Liver (tissue), 7 donors: ENCODE measurements at regions not wholly inside any gene's neighbourhood (a gene's known extent, or its start where the extent isn't known, plus 50 kb on each side); places are given as distances from the start of the nearest gene placed in this dataset.

Source experiments
- DNase-seq: peaks from one replicate; pipeline ENCODE4 v3.0.0-alpha.2; 2017; ENCODE audit warnings: low spot score
- H3K27ac ChIP-seq, 2 donors: one replicate each; pipeline ENCODE4 v1.7.0; 2013; ENCODE audit warnings: inconsistent platforms in 2 of 2, low read length in 2 of 2, control low read depth in 1 of 2, low read depth in 1 of 2, mild to moderate bottlenecking in 1 of 2
- H3K27me3 ChIP-seq, 4 donors: one replicate each; pipeline versions ENCODE4 v1.6.1 to v1.7.0; 2013; ENCODE audit warnings: low read length in 3 of 4, inconsistent platforms in 1 of 4, mild to moderate bottlenecking in 1 of 4, moderate library complexity in 1 of 4; ENCODE audit not compliant: control insufficient read depth in 4 of 4, insufficient read depth in 4 of 4
- H3K36me3 ChIP-seq, 4 donors: one replicate each; pipeline versions ENCODE4 v1.6.1 to v1.7.0; 2013; ENCODE audit warnings: low read length in 3 of 4, mild to moderate bottlenecking in 3 of 4, low read depth in 1 of 4, moderate library complexity in 1 of 4; ENCODE audit not compliant: control insufficient read depth in 4 of 4, insufficient read depth in 3 of 4
- H3K4me1 ChIP-seq, 4 donors: one replicate each; pipeline versions ENCODE4 v1.6.1 to v1.7.0; 2013; ENCODE audit warnings: low read length in 3 of 4, mild to moderate bottlenecking in 3 of 4, moderate library complexity in 1 of 4; ENCODE audit not compliant: control insufficient read depth in 4 of 4, insufficient read depth in 4 of 4
- H3K4me3 ChIP-seq, 3 donors: one replicate each; pipeline versions ENCODE4 v1.6.1 to v1.7.0; 2013; ENCODE audit warnings: low read length in 3 of 3, control low read depth in 1 of 3, low read depth in 1 of 3, mild to moderate bottlenecking in 1 of 3
- H3K9ac ChIP-seq, 2 donors: one replicate each; pipeline ENCODE4 v1.7.0; 2013; ENCODE audit warnings: low read length in 2 of 2, mild to moderate bottlenecking in 2 of 2, moderate library complexity in 2 of 2, control low read depth in 1 of 2, low read depth in 1 of 2
- H3K9me3 ChIP-seq, 4 donors: one replicate each; pipeline versions ENCODE4 v1.6.1 to v1.7.0; 2013; ENCODE audit warnings: low read length in 3 of 4; ENCODE audit not compliant: control insufficient read depth in 4 of 4
- FOXA1 ChIP-seq: IDR thresholded peaks from 2 replicates; pipeline ENCODE4 v1.6.1; 2016; ENCODE audit warnings: antibody characterized with exemption
- GABPA ChIP-seq, 2 donors: IDR thresholded peaks in 1 of 2; conservative IDR thresholded peaks in 1 of 2; 2 replicates each; pipeline ENCODE4 v1.6.1; 2016; ENCODE audit warnings: antibody characterized with exemption in 2 of 2, mild to moderate bottlenecking in 1 of 2, moderate library complexity in 1 of 2
- HNF4A ChIP-seq, 2 donors: conservative IDR thresholded peaks; 2 replicates each; pipeline ENCODE4 v1.6.1; 2016; ENCODE audit warnings: antibody characterized with exemption in 2 of 2, mild to moderate bottlenecking in 2 of 2
- HNF4G ChIP-seq: IDR thresholded peaks from 2 replicates; pipeline ENCODE4 v1.6.1; 2016; ENCODE audit warnings: antibody characterized with exemption
- NR2F2 ChIP-seq: IDR thresholded peaks from 2 replicates; pipeline ENCODE4 v1.6.1; 2016; ENCODE audit warnings: antibody characterized with exemption
- RAD21 ChIP-seq, 2 donors: IDR thresholded peaks; 2 replicates each; pipeline ENCODE4 v1.6.1; 2016; ENCODE audit warnings: antibody characterized with exemption in 2 of 2, mild to moderate bottlenecking in 2 of 2
- RXRA ChIP-seq, 2 donors: IDR thresholded peaks; 2 replicates each; pipeline ENCODE4 v1.6.1; 2017 to 2018; ENCODE audit warnings: antibody characterized with exemption in 2 of 2, mild to moderate bottlenecking in 1 of 2
- WGBS: extraction: QIAGEN DNeasy Blood & Tissue Kit; methylation state at CpG from one replicate; pipeline ENCODE4 v1.1.7; 2013; 5-methylcytosine and 5-hydroxymethylcytosine counted together
- TF ChIP-seq, protein P1 (sequence below): IDR thresholded peaks from 2 replicates; pipeline ENCODE4 v1.6.1; 2016; ENCODE audit warnings: antibody characterized with exemption
- TF ChIP-seq, protein P2 (sequence below): IDR thresholded peaks from 2 replicates; pipeline ENCODE4 v1.6.1; 2016; ENCODE audit warnings: antibody characterized with exemption
- TF ChIP-seq, protein P3 (sequence below): IDR thresholded peaks from 2 replicates; pipeline ENCODE4 v1.6.1; 2016; ENCODE audit warnings: antibody characterized with exemption, mild to moderate bottlenecking
- TF ChIP-seq, protein P4 (sequence below): IDR thresholded peaks from 2 replicates; pipeline ENCODE4 v1.6.1; 2016; ENCODE audit warnings: antibody characterized with exemption
- donor health status: healthy.
- donor health status: healthy.
- donor health status: healthy.
- donor health status: healthy.

DNA sequence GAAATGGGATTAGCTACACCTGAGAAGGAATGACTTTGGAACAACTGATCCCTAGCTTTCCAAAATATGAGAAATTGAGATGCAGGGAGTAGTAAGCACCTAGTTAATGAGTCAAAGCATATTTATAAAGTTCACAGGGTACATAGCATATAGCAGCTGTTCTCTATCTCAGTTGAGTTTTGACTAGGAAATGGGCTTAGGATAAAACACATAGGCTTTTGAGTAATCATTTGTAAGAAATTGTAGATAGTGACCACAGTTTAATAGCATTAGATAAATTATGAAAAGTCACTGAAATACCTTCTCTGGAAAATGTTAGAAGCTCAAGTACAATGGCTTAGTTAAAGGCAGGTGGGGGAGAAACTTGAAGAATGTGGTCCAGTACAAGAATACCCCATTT lies 444.7 kb upstream of the TNP1 start:
- Histone ChIP-seq H3K9me3 (no peaks in the 10 kb centered on the region), H3K4me3 (no peak overlapping the region), H3K27me3 (no peaks in the 10 kb centered on the region), H3K27ac (no peak overlapping the region), H3K36me3 (no peaks in the 10 kb centered on the region), H3K4me1 (peaks cover 0 to 10% (median 7%) of the 10 kb centered on the region in 4 donors), H3K9ac (no peak overlapping the region)
- no peak for DNase-seq
- TF ChIP-seq GABPA (IDR thresholded peaks at IDR 0.05 in 1 of 2, conservative IDR thresholded peaks at IDR 0.05 in 1 of 2) (no peak), NR2F2 (no peak)
- TF ChIP-seq, protein P1, sequence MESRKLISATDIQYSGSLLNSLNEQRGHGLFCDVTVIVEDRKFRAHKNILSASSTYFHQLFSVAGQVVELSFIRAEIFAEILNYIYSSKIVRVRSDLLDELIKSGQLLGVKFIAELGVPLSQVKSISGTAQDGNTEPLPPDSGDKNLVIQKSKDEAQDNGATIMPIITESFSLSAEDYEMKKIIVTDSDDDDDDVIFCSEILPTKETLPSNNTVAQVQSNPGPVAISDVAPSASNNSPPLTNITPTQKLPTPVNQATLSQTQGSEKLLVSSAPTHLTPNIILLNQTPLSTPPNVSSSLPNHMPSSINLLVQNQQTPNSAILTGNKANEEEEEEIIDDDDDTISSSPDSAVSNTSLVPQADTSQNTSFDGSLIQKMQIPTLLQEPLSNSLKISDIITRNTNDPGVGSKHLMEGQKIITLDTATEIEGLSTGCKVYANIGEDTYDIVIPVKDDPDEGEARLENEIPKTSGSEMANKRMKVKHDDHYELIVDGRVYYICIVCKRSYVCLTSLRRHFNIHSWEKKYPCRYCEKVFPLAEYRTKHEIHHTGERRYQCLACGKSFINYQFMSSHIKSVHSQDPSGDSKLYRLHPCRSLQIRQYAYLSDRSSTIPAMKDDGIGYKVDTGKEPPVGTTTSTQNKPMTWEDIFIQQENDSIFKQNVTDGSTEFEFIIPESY, result no peak

DNA sequence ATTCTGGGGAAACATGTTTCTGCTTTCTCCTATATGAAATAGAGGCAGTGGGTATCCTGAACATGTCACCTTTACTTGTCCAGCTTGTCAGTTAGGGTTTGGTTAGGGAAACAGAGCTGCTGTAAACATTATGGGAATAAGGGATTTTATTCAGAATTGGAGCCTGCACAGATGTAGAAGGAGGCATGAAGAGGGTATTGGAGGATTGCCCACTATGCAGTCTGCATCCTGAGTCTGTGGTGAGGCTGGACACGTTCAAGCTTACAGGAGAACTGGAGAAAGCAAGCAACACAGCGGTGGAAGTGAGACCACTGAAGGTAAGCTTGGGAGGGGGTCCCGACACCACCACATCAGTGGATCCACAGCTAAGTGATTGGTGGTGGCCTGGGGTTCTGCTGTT lies 443.0 kb upstream of the TNP1 start:
- WGBS, result 90% methylated on average over 3 of the region's 3 CpGs
- Histone ChIP-seq H3K27me3 (no peaks in the 10 kb centered on the region), H3K9me3 (no peaks in the 10 kb centered on the region), H3K9ac (no peak overlapping the region), H3K27ac (no peak overlapping the region), H3K4me1 (peaks cover 0 to 10% (median 7%) of the 10 kb centered on the region in 4 donors), H3K36me3 (no peaks in the 10 kb centered on the region), H3K4me3 (no peak overlapping the region)
- no peak for DNase-seq
- no peak for TF ChIP-seq RAD21 (IDR thresholded peaks at IDR 0.05)
- TF ChIP-seq, protein P2, sequence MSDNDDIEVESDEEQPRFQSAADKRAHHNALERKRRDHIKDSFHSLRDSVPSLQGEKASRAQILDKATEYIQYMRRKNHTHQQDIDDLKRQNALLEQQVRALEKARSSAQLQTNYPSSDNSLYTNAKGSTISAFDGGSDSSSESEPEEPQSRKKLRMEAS, result no peak

DNA sequence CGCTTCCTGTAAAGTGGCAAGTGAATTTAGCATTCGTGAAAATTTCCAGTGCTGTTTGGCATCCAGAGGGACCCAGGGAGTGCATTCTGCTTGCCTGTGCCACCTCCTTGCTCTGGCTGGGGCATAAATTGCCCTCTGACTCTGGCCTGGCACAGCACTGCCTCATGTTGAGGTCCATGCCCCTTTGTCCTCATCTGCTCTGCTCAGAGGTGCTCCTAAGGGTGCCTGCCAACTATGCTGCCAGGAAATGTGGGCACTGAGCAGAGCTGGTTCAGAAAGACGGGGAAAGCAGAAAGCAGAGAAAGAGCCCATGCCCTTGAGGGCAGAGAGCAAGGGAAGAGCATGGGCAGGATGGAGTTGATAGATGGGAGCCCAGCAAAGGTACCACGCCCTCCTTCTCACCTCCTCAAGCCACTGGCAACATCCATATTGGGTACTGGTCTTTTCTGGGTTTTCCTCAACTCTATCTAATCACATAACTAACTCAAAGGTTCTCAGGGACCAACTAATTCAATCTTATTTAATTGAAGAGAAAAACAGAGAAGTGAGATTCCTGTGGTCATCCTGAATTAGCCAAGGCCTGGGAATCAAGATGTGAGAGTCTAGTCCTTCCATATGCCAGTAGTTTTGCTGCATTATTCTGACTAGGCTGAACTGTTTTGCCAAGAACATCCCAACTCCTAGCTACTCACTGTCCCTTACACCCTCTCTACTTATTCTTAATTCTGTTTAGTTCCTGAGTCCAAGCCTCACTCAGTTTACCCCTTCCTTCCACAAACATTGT lies 441.5 kb upstream of the TNP1 start:
- peaks cover 0 to 4% (median 1%) of the 10 kb centered on the region in 4 donors for H3K9me3 ChIP-seq
- TF ChIP-seq RXRA (IDR thresholded peaks at IDR 0.05) (peak; percentile 78 to 85), HNF4G (no peak), FOXA1 (no peak), HNF4A (conservative IDR thresholded peaks at IDR 0.05) (peak; percentile 53 to 70), NR2F2 (no peak)
- TF ChIP-seq, protein P3, sequence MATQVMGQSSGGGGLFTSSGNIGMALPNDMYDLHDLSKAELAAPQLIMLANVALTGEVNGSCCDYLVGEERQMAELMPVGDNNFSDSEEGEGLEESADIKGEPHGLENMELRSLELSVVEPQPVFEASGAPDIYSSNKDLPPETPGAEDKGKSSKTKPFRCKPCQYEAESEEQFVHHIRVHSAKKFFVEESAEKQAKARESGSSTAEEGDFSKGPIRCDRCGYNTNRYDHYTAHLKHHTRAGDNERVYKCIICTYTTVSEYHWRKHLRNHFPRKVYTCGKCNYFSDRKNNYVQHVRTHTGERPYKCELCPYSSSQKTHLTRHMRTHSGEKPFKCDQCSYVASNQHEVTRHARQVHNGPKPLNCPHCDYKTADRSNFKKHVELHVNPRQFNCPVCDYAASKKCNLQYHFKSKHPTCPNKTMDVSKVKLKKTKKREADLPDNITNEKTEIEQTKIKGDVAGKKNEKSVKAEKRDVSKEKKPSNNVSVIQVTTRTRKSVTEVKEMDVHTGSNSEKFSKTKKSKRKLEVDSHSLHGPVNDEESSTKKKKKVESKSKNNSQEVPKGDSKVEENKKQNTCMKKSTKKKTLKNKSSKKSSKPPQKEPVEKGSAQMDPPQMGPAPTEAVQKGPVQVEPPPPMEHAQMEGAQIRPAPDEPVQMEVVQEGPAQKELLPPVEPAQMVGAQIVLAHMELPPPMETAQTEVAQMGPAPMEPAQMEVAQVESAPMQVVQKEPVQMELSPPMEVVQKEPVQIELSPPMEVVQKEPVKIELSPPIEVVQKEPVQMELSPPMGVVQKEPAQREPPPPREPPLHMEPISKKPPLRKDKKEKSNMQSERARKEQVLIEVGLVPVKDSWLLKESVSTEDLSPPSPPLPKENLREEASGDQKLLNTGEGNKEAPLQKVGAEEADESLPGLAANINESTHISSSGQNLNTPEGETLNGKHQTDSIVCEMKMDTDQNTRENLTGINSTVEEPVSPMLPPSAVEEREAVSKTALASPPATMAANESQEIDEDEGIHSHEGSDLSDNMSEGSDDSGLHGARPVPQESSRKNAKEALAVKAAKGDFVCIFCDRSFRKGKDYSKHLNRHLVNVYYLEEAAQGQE, result no peak
- TF ChIP-seq, protein P4, sequence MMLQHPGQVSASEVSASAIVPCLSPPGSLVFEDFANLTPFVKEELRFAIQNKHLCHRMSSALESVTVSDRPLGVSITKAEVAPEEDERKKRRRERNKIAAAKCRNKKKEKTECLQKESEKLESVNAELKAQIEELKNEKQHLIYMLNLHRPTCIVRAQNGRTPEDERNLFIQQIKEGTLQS, result no peak
- H3K9ac ChIP-seq, result no peak overlapping the region
- no peaks in the 10 kb centered on the region for H3K36me3 ChIP-seq
- no peak overlapping the region for H3K4me3 ChIP-seq
- H3K27ac ChIP-seq, result no peak overlapping the region
- DNase-seq, result no peak
- 67% methylated on average over 4 of the region's 4 CpGs for WGBS
- H3K27me3 ChIP-seq, result no peaks in the 10 kb centered on the region
- H3K4me1 ChIP-seq, result peaks cover 0 to 10% (median 7%) of the 10 kb centered on the region in 4 donors
